Muscle of leg (tissue), 3 donors: ENCODE measurements at regions not wholly inside any gene's neighbourhood (a gene's known extent, or its start where the extent isn't known, plus 50 kb on each side); places are given as distances from the start of the nearest gene placed in this dataset.

ENCODE experiments used
- DNase-seq: peaks from one replicate; pipeline ENCODE4 v3.0.0; 2013
- H3K27ac ChIP-seq: one replicate; pipeline ENCODE4 v1.5.1; 2013; ENCODE audit warnings: mild to moderate bottlenecking, low read length, control low read depth
- H3K27me3 ChIP-seq: one replicate; pipeline ENCODE4 v1.6.1; 2013; ENCODE audit warnings: low read length; ENCODE audit not compliant: control insufficient read depth, insufficient read depth
- H3K36me3 ChIP-seq: one replicate; pipeline ENCODE4 v1.6.1; 2013; ENCODE audit warnings: low read length; ENCODE audit not compliant: control insufficient read depth, insufficient read depth
- H3K4me1 ChIP-seq: one replicate; pipeline ENCODE4 v1.6.1; 2013; ENCODE audit warnings: low read length; ENCODE audit not compliant: control insufficient read depth, insufficient read depth
- H3K4me3 ChIP-seq: one replicate; pipeline ENCODE4 v1.5.1; 2013; ENCODE audit warnings: low read length, control low read depth
- H3K9me3 ChIP-seq: replicated peaks from 2 replicates; pipeline ENCODE4 v1.6.1; 2013; ENCODE audit warnings: low read depth, low read length; ENCODE audit not compliant: control insufficient read depth
- WGBS: methylation state at CpG from one replicate; pipeline ENCODE4 v1.1.5; 2013; ENCODE audit warnings: missing lambda C conversion rate; ENCODE audit not compliant: insufficient coverage; 5-methylcytosine and 5-hydroxymethylcytosine counted together

DNA sequence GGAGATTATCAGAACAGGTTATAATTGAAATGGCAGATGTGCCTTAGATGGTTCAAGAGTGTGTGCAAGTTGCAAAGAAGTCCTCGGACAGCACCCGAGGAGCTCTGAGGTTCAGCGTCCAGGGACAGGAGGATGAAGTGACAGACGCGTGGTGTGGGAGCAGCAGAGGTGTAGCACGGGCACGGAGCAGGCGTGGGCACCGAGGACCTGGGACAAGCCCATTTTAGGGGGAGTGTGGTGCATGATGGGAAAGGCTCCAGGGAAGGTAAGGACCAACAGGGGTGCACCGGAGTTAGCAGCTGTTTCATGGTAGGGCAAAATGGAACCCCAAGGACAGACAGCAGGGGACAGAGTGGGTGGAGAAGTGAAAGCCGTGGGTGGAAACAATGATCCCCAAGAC, 56.3 kb upstream of the BACE2 start:
- H3K4me3 ChIP-seq: no peak overlapping the region
- no peaks in the 10 kb centered on the region for H3K9me3 ChIP-seq
- DNase-seq: no peak
- 88% methylated on average over 11 of the region's 11 CpGs for WGBS
- H3K27ac ChIP-seq: no peak overlapping the region
- H3K4me1 ChIP-seq: peaks cover 3% of the 10 kb centered on the region
- H3K27me3 ChIP-seq: no peaks in the 10 kb centered on the region
- H3K36me3 ChIP-seq: no peaks in the 10 kb centered on the region

GRCh38 chr21:41112740-41113692, 54.9 kb upstream of the BACE2 start:
- Histone ChIP-seq H3K36me3 (no peaks in the 10 kb centered on the region), H3K4me1 (peaks cover 3% of the 10 kb centered on the region), H3K27me3 (no peaks in the 10 kb centered on the region), H3K27ac (no peak overlapping the region), H3K4me3 (no peak overlapping the region), H3K9me3 (no peaks in the 10 kb centered on the region)
- WGBS: 7% methylated on average over 5 of the region's 14 CpGs
- DNase-seq: peak; percentile 88

DNA sequence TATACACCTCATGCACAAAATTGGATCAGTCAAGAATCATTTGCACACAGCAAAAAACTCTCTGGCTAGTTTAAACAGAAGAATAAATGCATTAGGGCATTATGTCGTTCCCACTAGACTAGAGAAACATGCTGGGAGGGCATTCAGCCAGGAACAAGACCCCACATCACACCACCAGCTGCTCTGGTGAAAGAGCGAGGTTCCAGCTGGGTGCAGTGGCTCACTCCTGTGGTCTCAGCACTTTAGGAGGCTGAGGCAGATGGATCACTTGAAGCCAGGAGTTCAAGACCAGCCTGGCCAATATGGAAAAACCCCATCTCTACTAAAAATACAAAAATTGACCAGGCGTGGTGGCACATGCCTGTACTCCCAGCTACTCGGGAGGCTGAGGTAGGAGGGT, 52.1 kb upstream of the BACE2 start:
- WGBS: 50% methylated on average over 1 of the region's 4 CpGs
- Histone ChIP-seq H3K36me3 (no peaks in the 10 kb centered on the region), H3K4me1 (peaks cover 3% of the 10 kb centered on the region), H3K27me3 (no peaks in the 10 kb centered on the region), H3K9me3 (no peaks in the 10 kb centered on the region), H3K27ac (no peak overlapping the region), H3K4me3 (no peak overlapping the region)
- no peak for DNase-seq
